ENCODE measurements at regions not wholly inside any gene's neighbourhood (a gene's known extent, or its start where the extent isn't known, plus 50 kb on each side); places are given as distances from the start of the nearest gene placed in this dataset.

GRCh38 chr2:12604341-12604740 is 112.4 kb upstream of the TRIB2 start:
- Histone ChIP-seq H3K4me2 (ENCODE audit: low read length) (no peak overlapping the region), H3K9me2 (ENCODE audit: insufficient read depth) (no peaks in the 10 kb centered on the region), H3K79me2 (ENCODE audit: insufficient read depth, low read length) (no peaks in the 10 kb centered on the region), H4K20me1 (ENCODE audit: insufficient read depth) (no peaks in the 10 kb centered on the region), H2AFZ (ENCODE audit: low read depth, low read length, poor library complexity, severe bottlenecking) (no peak overlapping the region), H3K36me3 (ENCODE audit: control insufficient read depth in 1 of 2, insufficient read depth in 2 of 2, low read length in 2 of 2) (no peaks in the 10 kb centered on the region), H3K4me3 (replicated peaks in 1 of 2; ENCODE audit: low read depth in 1 of 2, low read length in 2 of 2) (no peak overlapping the region), H3K4me1 (ENCODE audit: control insufficient read depth in 1 of 2, insufficient read depth in 2 of 2, low read length in 2 of 2) (no peaks in the 10 kb centered on the region), H3K9me3 (ENCODE audit: control insufficient read depth in 1 of 2, insufficient read depth in 1 of 2, low read depth in 1 of 2, low read length in 2 of 2) (no peaks in the 10 kb centered on the region), H3K27me3 (ENCODE audit: insufficient read depth, low read length) (no peaks in the 10 kb centered on the region), H3K9ac (ENCODE audit: low read length) (no peak overlapping the region), H3K27ac (ENCODE audit: low read depth, low read length) (no peak overlapping the region)
- intact Hi-C loops (cut with micrococcal nuclease): no loop called here
- TF ChIP-seq CBX3 (IDR thresholded peaks at IDR 0.05; ENCODE audit: low read depth) (no peak), JUND (IDR thresholded peaks at IDR 0.05) (no peak), POLR2A (IDR thresholded peaks at IDR 0.05; ENCODE audit: borderline replicate concordance, extremely low read depth, insufficient read depth, insufficient read length) (no peak), CTCF (IDR thresholded peaks at IDR 0.05 in 2 of 3, conservative IDR thresholded peaks at IDR 0.05 in 1 of 3; ENCODE audit: borderline replicate concordance in 1 of 3, insufficient read depth in 1 of 3, low read depth in 2 of 3, low read length in 2 of 3) (no peak), TCF7L2 (IDR thresholded peaks at IDR 0.05; ENCODE audit: borderline replicate concordance, extremely low read depth, insufficient read depth, insufficient read length) (no peak), ZFX (IDR thresholded peaks at IDR 0.05) (no peak), ZNF274 (IDR thresholded peaks at IDR 0.05; ENCODE audit: low read depth, low read length) (no peak), YY1 (IDR thresholded peaks at IDR 0.05; ENCODE audit: extremely low read depth, insufficient replicate concordance, low read depth, low read length) (no peak), MAX (IDR thresholded peaks at IDR 0.05) (no peak), FOSL1 (IDR thresholded peaks at IDR 0.05; ENCODE audit: low read depth) (no peak), ATF3 (IDR thresholded peaks at IDR 0.05) (no peak), EZH2phosphoT487 (IDR thresholded peaks at IDR 0.05; ENCODE audit: borderline replicate concordance) (no peak), SIN3A (IDR thresholded peaks at IDR 0.05; ENCODE audit: low read depth) (no peak), EZH2 (IDR thresholded peaks at IDR 0.05) (no peak), ELF1 (IDR thresholded peaks at IDR 0.05; ENCODE audit: borderline replicate concordance, low read depth) (no peak), EGR1 (IDR thresholded peaks at IDR 0.05; ENCODE audit: low read depth) (no peak), ZBTB33 (IDR thresholded peaks at IDR 0.05; ENCODE audit: extremely low read depth, insufficient replicate concordance, low read length) (no peak)
- no peak for ATAC-seq
- no peak for DNase-seq (ENCODE audit: low read depth, low spot score)
- ChIA-PET RAD21 (ENCODE audit: low non-redundant PET in 1 of 2, low total read pairs in 2 of 2, uncharacterized antibody in 2 of 2, unreplicated experiment in 2 of 2) (no interaction called here), CTCF (no interaction called here), POLR2A (no interaction called here)
- no TSS peak for BruUV-seq (replicated peaks)
